RKO (cell line): ENCODE measurements at regions not wholly inside any gene's neighbourhood (a gene's known extent, or its start where the extent isn't known, plus 50 kb on each side); places are given as distances from the start of the nearest gene placed in this dataset.

Source experiments
- DNase-seq: peaks from one replicate; pipeline ENCODE4 v3.0.0-alpha.2; 2016; ENCODE audit warnings: low spot score

DNA sequence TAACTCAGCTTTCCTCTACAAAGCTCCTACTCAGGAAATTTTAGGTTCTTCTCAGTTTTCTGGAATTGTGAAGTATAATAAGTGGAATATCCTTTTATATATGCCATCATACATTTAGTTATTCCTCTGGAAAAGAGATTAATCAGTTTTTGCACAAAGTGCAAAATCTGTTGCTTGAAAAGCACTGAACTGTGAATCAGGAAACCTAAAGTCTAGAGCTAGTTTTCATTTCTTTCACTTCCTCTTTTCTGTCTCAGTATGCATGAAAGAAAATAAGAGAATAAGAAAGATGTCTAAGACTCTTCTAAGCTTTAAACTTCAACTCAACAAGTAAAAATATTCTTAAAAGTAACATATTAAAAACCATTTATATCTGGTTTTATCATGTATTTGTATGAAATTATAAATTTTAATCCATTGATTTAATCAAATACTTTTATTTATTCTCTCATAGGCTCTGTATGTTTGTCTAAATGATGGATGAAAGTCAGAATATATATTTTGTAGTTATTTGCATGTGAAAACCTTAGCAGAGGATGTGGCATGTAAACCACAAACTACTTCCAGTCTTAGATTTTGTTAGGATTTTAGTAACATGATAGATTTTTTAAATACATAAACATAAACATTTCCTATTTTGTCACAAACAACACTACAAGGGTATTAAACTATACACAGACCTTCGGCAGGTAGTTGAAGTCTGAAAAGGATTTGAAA lies 1073.0 kb downstream of the XPNPEP1 start:
- no peak for DNase-seq

GRCh38 chr10:108849688-108850087 lies 1073.6 kb downstream of the XPNPEP1 start:
- no peak for DNase-seq

GRCh38 chr10:108849186-108849585 lies 1074.1 kb downstream of the XPNPEP1 start:
- no peak for DNase-seq

GRCh38 chr10:108848046-108848445 lies 1075.3 kb downstream of the XPNPEP1 start:
- DNase-seq, result no peak

- no peak for DNase-seq
Observed at GRCh38 chr10:108840944-108841343, 1082.4 kb downstream of the XPNPEP1 start.

GRCh38 chr10:108836362-108836761 lies 1086.9 kb downstream of the XPNPEP1 start:
- DNase-seq, result no peak

- no peak for DNase-seq
Observed at GRCh38 chr10:108822026-108822425, 1101.3 kb downstream of the XPNPEP1 start.

DNA sequence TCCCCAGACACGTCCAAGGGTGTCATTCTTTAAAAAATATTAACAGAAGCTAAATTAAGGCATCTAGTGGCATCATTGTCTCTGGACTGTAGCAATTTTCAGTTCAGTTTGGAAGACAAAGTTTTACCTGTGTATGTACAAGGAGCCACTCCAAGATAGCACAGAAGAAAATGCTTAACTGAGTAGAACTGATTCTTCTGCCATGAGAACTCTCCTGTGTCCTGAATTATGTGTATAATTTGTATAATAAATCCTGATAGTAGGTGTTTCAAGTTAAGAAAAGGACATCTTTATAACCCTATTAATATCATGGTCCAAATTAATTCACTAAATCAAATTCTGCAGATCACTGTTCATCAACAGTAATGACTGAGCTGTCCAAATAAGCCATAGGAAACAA lies 1104.0 kb downstream of the XPNPEP1 start:
- DNase-seq, result no peak

DNA sequence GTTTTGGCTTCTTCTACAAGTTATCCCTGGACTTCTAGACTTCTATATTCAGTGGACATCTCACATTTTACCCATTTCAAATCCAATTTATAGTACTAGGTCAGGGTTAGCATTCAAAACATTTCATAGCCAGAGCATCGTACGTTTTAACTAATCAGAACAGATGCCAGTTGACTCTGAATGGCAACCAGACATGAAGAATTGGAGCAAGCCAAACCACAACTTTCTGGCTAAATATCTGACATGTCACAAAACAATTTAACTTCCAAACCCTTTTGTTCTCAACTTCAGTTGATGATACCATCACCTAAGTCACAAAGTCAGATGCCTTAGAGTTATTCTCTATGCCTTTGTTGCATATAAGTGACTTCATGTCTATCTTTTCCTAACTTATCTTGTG lies 1105.7 kb downstream of the XPNPEP1 start:
- DNase-seq, result no peak

GRCh38 chr10:108817135-108817534 lies 1106.2 kb downstream of the XPNPEP1 start:
- no peak for DNase-seq

GRCh38 chr10:108812906-108813305 lies 1110.4 kb downstream of the XPNPEP1 start:
- no peak for DNase-seq

- no peak for DNase-seq
Observed at GRCh38 chr10:108812296-108812695, 1111.0 kb downstream of the XPNPEP1 start.

GRCh38 chr10:108808228-108808627 lies 1115.1 kb downstream of the XPNPEP1 start:
- no peak for DNase-seq

DNA sequence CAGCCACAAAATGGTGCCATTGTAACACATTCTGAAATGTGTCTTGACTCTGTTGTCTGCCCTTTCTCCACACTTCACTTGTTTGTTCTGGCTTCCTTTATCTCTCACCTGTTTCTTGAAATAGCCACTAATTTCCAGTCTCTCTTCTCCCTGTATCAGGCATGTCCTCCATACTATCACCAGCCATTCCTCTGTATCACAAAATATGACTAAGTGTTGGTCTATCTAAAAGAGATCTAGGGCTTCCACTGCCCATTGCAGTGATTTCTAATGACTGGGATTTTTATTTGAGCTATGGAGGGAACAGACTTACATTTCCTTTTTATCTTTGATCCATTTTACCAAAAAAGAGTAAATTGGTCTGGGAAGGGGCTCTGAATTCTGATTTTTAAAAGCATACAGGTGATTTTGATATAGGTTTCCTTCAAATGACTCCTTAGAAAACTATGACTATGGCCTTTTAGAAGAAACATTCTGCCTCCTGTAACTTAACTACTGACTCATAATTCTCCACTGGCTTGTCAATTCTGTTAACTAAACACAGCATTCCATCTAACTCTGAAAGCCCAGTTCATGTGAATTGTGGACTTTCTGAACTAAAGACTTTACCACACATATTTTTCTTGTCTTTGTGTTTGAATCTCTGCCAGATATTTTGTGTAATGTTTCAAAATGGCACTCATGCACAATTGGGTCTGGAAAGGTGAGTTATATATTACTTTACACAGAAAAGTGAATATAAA lies 1121.4 kb downstream of the XPNPEP1 start:
- DNase-seq, result no peak

DNA sequence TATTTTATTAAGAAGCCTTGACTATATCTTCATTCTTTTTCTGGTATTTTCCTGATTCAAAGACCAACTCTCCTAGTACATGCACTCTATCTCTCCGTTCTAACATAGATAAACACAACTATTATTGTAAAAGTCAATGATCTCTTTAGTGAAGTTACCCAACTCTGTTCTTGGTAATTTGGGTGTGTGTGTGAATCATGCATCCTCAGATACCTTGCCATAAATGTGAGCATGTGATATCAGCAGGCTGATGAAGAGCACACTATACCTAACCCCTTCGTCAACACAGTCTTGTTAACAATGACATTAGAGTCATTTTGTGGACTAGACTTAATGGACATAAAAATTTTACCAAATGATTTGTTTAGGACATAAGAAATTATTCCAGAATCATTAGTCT lies 1122.1 kb downstream of the XPNPEP1 start:
- DNase-seq, result no peak

- no peak for DNase-seq
Observed at GRCh38 chr10:108797573-108797972, 1125.7 kb downstream of the XPNPEP1 start.

- DNase-seq, result no peak
Observed at GRCh38 chr10:108791794-108792474, 1131.4 kb downstream of the XPNPEP1 start.

GRCh38 chr10:108791030-108791429 lies 1132.3 kb downstream of the XPNPEP1 start:
- no peak for DNase-seq

DNA sequence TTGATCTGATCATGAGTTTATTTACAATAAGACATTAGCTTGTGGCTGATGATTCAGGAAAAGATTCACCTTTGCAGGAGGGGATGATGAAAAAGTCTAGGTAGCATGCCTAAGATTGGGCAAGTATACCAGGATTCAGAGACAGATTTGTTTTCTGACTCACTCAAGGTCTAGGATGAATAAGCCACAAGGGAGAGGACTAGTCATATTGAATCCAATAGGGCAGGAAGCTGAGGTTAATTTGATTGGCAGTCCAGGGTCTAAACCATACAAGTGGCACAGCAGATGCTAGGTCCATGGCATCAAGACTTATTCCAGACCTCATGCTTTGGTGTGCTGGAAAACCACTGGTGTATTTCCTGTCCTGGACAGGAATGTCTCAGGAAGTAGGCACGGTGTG lies 1133.4 kb downstream of the XPNPEP1 start:
- DNase-seq, result peak; percentile 23

DNA sequence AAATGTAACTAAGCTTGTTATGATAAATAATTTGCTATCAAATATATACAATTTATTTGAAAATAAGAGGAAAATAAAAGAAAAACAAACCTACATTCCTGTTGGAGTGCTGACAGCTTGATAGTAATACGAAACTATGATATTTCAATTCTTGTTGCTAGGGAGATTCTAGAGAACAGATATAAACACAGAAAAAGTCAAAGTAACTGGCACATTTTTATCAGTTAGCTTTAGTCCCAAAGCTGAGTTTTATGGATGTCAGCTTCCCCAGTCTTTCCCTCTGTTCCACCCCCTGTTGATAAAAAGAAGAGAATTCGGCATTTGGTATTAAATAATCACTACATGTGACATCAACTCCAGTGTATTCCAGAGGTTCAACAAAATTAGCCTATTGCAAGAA lies 1134.0 kb downstream of the XPNPEP1 start:
- DNase-seq, result no peak

GRCh38 chr10:108788891-108789290 lies 1134.4 kb downstream of the XPNPEP1 start:
- DNase-seq, result no peak

- DNase-seq, result peak; percentile 5
Observed at GRCh38 chr10:108787932-108788331, 1135.4 kb downstream of the XPNPEP1 start.

DNA sequence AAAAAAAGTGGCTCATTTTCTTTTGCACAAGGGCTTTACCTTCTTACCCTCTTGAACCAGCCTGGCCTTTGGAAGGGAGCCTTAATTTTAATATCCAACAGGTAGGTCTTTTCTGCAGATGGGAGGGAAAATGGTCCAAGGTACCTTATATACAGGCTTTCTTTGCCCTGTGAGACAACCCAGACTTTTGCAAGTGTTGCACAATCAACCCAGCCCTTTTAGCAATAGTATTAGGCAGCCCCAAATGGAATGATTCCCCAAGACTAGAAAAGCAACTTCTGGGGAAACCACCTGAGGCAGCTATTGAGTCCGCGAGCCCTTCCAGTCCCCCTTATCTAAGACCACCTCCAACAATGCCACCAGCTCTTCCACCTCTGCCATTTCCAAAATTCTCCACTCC lies 1138.3 kb downstream of the XPNPEP1 start:
- DNase-seq, result no peak
